ENCODE measurements at regions not wholly inside any gene's neighbourhood (a gene's known extent, or its start where the extent isn't known, plus 50 kb on each side); places are given as distances from the start of the nearest gene placed in this dataset.

GRCh38 chr12:128140551-128140950 lies 126.4 kb upstream of the TMEM132C start:
- Histone ChIP-seq H4K20me1 (replicated peaks; ENCODE audit: control insufficient read depth, extremely low read depth, insufficient read depth, low read length) (no peaks in the 10 kb centered on the region), H3K27ac (ENCODE audit: insufficient read depth, low read depth, low read length) (no peak overlapping the region), H3K79me2 (ENCODE audit: control insufficient read depth, insufficient read depth, low read length) (no peaks in the 10 kb centered on the region), H3K9ac (replicated peaks; ENCODE audit: extremely low read depth, insufficient read depth, low read length) (no peak overlapping the region), H2AFZ (ENCODE audit: low read depth, low read length) (no peak overlapping the region), H3K9me3 (replicated peaks; ENCODE audit: control insufficient read depth, insufficient read depth, low read length) (peaks cover under 1% of the 10 kb centered on the region), H3K4me1 (ENCODE audit: control insufficient read depth, extremely low read depth, insufficient read depth, low read length) (no peaks in the 10 kb centered on the region), H3K4me2 (ENCODE audit: insufficient read depth, low read length) (no peak overlapping the region), H3K36me3 (ENCODE audit: control insufficient read depth in 2 of 2, extremely low read depth in 1 of 2, insufficient read depth in 2 of 2, low read length in 2 of 2) (no peaks in the 10 kb centered on the region), H3K9me1 (replicated peaks; ENCODE audit: control insufficient read depth, extremely low read depth, insufficient read depth, low read length) (no peaks in the 10 kb centered on the region), H3K27me3 (ENCODE audit: control insufficient read depth in 2 of 2, insufficient read depth in 2 of 2, low read length in 2 of 2) (no peaks in the 10 kb centered on the region), H3K4me3 (replicated peaks in 1 of 3; ENCODE audit: insufficient read depth in 1 of 3, low read depth in 1 of 3, low read length in 3 of 3) (no peak overlapping the region)
- CTCF ChIA-PET = no interaction called here
- POLR2A ChIA-PET = no interaction called here
- no peak for FAIRE-seq
- DNase-seq (ENCODE audit: low read depth, low spot score) = no peak
- no TSS peak for BruUV-seq (replicated peaks)
- dilution Hi-C loops (cut with MboI; ENCODE audit: extremely low pct_ligation_motif_present, low sequenced_read_pairs) = no loop called here
- TF ChIP-seq POLR2A (IDR thresholded peaks at IDR 0.05; ENCODE audit: low read depth, low read length) = no peak
- no peak for TF ChIP-seq MAX (IDR thresholded peaks at IDR 0.05; ENCODE audit: insufficient read depth, insufficient read length)
- no peak for TF ChIP-seq JUN (IDR thresholded peaks at IDR 0.05; ENCODE audit: borderline replicate concordance, insufficient read depth, insufficient read length, low read depth)
- no peak for TF ChIP-seq FOS (IDR thresholded peaks at IDR 0.05; ENCODE audit: borderline replicate concordance, insufficient read depth, low read length)
- TF ChIP-seq EZH2 (IDR thresholded peaks at IDR 0.05; ENCODE audit: borderline replicate concordance, low read depth, low read length, severe bottlenecking) = no peak
- TF ChIP-seq MYC (IDR thresholded peaks at IDR 0.05; ENCODE audit: low read depth, low read length) = no peak
- TF ChIP-seq GATA2 (IDR thresholded peaks at IDR 0.05; ENCODE audit: insufficient read depth, insufficient read length, low read depth, low read length) = no peak
- TF ChIP-seq POLR2AphosphoS5 (IDR thresholded peaks at IDR 0.05; ENCODE audit: insufficient read depth, low read depth, low read length) = no peak
- no peak for TF ChIP-seq CTCF (IDR thresholded peaks at IDR 0.05; ENCODE audit: extremely low read depth in 1 of 2, insufficient read depth in 1 of 2, low read depth in 1 of 2, low read length in 2 of 2)
- intact Hi-C loops (cut with micrococcal nuclease) = no loop called here

All from endothelial cell of umbilical vein (primary cell).